GM10266 (cell line): ENCODE measurements at regions not wholly inside any gene's neighbourhood (a gene's known extent, or its start where the extent isn't known, plus 50 kb on each side); places are given as distances from the start of the nearest gene placed in this dataset.

Experiments
- DNase-seq: peaks from one replicate; pipeline ENCODE4 v3.0.0; 2012; ENCODE audit errors: extremely low spot score
- TF ChIP-seq, protein P1 (sequence below): IDR thresholded peaks from 2 replicates; pipeline ENCODE4 v1.5.1; 2012; ENCODE audit warnings: mild to moderate bottlenecking, low read depth; ENCODE audit not compliant: control insufficient read depth, insufficient read depth; ENCODE audit errors: missing control alignments

DNA sequence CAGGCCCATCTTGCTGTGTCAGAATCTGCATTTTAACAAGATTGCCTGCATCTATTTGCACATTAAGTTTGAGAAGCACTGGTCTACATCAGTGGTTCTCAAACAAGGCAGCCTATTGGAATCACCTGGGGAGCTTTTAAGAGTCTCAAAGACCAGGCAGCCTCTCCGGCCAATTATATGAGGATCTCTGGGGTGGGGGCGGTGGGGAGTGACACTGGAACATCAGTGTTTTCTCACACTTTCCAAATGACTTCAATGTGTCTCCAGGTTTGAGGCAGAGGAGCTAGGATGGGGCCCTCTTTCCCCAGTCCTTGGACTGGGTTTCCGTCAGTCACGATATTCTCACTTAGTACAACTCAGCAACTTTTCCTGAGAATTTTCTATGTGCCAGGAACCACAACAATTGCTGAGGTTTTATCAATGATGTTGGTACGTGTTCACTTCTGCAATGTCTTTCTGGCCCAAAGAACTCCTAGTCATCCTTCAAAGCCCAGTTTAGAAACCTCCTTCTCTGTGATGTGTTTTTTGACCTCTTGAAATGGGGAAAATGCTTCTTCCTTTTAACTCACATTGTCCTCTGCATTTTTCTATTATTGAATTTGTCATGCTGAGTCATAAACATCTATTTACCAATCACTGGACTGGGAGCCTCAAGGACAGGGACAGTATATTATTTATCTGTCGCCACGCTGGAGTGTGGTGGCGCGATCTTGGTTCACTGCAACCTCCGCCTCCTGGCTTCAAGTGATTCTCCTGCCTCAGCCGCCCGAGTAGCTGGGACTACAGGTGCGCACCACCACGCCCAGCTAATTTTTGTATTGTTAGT is 130.9 kb downstream of the MYCN start:
- no peak for DNase-seq
- TF ChIP-seq, protein P1, sequence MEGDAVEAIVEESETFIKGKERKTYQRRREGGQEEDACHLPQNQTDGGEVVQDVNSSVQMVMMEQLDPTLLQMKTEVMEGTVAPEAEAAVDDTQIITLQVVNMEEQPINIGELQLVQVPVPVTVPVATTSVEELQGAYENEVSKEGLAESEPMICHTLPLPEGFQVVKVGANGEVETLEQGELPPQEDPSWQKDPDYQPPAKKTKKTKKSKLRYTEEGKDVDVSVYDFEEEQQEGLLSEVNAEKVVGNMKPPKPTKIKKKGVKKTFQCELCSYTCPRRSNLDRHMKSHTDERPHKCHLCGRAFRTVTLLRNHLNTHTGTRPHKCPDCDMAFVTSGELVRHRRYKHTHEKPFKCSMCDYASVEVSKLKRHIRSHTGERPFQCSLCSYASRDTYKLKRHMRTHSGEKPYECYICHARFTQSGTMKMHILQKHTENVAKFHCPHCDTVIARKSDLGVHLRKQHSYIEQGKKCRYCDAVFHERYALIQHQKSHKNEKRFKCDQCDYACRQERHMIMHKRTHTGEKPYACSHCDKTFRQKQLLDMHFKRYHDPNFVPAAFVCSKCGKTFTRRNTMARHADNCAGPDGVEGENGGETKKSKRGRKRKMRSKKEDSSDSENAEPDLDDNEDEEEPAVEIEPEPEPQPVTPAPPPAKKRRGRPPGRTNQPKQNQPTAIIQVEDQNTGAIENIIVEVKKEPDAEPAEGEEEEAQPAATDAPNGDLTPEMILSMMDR, result no peak

DNA sequence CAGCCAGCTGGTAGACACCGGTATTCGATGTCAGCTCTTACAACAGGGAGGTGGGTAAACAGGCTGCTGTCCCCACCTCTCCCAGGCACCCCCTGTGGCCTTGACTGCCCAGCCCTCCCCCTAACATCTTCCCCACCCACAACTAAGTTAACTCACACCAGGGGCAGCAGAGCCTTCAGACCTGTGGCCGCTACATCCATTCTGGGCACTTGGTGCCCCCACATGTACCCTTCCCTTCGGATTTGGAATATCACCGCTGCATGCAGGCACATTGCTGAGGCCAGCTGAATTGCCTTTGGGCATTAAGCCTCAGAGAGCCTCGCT is 130.3 kb downstream of the MYCN start:
- DNase-seq, result no peak
- TF ChIP-seq, protein P1, result no peak

DNA sequence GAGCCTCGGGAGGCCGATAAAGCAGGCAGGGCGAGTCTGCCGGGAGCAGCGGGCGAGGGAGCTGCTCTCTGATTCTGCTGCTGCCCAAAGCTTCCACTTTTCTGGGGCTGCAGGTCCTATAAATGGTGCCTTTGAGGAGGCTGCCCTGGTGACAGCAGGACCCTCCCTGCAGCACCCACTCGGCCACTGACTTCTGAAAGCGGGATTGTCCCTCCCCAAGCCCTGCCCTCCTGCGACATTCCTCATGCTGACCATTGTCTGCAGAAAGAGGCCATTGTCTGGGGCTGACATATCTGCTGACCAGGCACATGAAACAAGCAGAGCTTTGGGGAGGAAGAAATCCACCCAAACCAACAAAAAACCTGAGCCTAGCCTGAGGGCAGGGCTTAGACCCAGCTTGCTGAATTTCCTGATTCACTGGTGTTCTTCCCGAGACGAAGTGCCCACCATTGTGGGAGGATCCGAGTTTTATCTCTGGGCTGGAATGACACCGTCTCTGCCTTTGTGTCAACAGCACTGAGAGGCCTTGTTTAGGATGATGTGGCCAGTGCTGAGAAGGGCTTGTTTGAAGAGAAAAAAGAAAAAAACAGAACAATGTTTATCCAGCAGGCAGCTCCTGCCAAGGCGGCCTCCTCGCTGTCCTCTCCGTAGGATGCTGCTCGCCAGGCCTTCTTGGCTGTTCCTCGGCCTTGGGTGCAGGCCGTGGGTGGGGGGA is 129.7 kb downstream of the MYCN start:
- no peak for DNase-seq
- TF ChIP-seq, protein P1, result no peak

DNA sequence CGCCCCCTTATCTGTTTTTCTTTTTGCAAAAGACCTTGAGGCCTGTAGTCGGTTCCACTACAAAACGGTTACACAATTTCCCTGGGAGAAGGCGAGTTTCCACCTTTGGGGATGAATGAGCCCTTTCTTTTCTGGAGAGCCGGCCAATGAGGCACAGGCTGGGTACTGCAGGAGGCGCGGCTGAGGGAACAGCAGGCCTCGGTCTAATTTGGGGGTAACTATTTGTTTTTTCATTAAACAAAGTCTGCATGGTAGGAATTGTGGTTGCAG is 129.2 kb downstream of the MYCN start:
- no peak for DNase-seq
- TF ChIP-seq, protein P1, result no peak

DNA sequence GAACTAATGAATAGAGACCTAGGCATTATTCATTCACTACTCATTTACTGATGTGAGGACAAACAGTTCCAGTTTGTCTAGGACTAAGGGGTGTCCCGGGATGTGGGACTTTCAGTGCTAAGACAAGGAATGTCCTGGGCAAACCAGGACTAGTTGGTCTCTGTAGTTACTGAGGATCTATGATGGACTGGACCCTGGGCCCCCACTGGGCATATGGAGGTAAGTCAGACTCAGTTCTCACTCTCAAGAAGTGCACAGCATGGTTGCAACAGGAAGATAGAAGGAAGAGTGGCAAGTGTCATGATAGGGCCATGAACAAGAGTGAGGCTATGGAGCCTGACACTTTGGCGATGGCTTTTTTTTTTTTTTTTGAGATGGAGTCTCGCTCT is 128.2 kb downstream of the MYCN start:
- TF ChIP-seq, protein P1, result no peak
- no peak for DNase-seq

DNA sequence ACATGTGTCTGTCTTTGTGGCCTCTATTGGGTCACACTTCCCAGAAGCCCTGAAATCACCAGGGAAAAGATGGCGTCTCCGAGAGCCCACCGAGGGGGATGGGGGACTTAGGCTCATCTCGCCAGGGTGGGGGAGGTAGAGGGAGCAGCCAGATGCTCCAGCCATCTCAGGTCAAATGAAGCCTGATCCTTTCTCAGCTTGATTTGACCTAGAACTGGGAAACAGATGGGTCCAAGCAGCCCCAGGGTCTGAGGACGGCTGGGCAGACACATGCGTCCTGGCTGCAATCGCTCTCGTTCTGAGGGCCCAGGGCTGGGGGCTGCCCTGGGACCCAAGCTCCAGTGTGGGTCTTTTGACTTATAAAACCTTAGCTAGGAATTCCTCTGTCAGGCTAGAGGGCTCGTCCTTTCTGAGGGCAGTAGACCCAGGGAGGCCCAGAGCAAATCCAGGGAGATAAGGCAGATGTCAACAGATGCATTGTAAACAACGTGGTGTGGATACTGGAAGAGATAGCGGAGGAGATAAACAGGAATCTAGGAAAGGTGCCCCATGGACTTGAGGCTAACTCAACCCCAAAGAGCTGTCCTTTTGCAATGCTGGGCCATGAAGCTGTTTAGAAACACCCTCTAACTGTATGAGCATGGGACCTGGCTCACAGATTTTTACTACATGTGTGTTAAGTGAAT is 127.7 kb downstream of the MYCN start:
- TF ChIP-seq, protein P1, result no peak

DNA sequence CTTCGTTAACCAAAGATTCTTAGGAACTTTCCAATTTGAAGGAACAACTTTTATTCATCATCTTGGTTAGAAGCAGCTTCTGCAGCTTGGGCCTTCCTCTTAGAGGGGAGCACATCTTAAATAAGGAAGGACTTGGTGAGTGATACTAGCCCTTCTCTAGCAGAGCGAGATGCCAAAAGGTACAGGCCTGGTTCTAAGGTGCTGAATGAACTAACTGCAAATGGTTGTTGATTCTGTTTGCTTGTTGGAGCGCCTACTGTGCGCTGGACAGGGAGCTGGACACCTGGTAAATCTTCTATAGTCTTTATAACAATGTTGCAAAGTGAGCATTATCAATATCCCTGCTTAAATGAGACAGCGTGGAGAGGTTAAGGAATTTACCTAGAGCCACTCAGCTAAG is 127.1 kb downstream of the MYCN start:
- DNase-seq, result no peak
- TF ChIP-seq, protein P1, result no peak

More for the DNA sequence above, 127.7 kb downstream of the MYCN start:
- no peak for DNase-seq
